Suprapubic skin (tissue), 3 donors: ENCODE measurements at regions not wholly inside any gene's neighbourhood (a gene's known extent, or its start where the extent isn't known, plus 50 kb on each side); places are given as distances from the start of the nearest gene placed in this dataset.
"Not testable (repeated sequence)": the region's sequence is repeated elsewhere in the genome, so short reads cannot be mapped to it uniquely, and the experiment has no call there.

ENCODE experiments used
- CTCF ChIP-seq, 2 donors: fragments of 200-600 bp in 1 of 2; fragments of 450-650 bp in 1 of 2; sonication (generic) in 1 of 2; IDR thresholded peaks; one replicate each; pipeline ENCODE4 v1.5.1; 2016 to 2019; ENCODE audit warnings: antibody characterized with exemption in 2 of 2, mild to moderate bottlenecking in 1 of 2, moderate library complexity in 1 of 2
- POLR2A ChIP-seq, 2 donors: fragments of 450-650 bp; IDR thresholded peaks; one replicate each; pipeline ENCODE4 v1.6.1; 2017; ENCODE audit warnings: antibody characterized with exemption in 2 of 2, mild to moderate bottlenecking in 2 of 2, moderate library complexity in 2 of 2

DNA sequence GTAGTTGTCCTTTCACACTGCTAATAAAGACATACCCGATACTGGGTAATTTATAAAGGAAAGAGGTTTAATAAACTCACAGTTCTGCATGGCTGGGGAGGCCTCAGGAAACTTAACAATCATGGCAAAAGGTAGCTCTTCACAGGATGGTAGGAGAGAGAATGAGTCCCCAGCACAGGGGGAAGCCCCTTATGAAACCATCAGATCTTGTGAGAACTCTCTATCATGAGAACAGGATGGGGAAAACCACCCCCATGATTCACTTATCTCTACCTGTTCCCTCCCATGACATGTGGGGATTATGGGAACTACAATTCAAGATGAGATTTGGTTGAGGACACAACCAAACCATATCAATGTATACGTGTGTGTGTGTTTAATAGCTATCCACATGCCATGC, 983.1 kb downstream of the C4orf33 start:
- not testable (repeated sequence) for TF ChIP-seq POLR2A, CTCF (IDR thresholded peaks at IDR 0.05)
